ENCODE measurements at regions not wholly inside any gene's neighbourhood (a gene's known extent, or its start where the extent isn't known, plus 50 kb on each side); places are given as distances from the start of the nearest gene placed in this dataset.

DNA sequence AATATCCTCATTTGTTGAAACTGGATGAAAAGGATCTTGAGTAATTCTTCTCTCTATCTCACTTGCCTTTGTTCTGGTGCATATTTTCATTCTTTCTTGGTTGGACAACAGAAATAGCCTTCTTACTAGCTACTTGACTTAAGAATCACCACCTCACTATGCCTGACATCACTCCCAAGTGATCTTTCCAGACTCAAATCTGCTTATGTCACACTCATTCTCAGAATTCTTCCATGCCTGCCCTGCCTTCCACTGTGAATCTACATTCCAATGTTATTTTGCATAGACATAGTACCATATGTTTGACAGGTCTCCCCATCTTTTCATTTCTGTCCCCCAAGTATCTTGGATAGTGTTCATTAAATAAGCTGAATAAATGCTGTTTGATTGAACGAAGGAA is 78.5 kb upstream of the DPYD start:
- ATAC-seq: no peak
- ChIA-PET POLR2A (ENCODE audit: unreplicated experiment) (no interaction called here), CTCF (no interaction called here)
- no peaks in the 10 kb centered on the region for H3F3A ChIP-seq (ENCODE audit: low read length, unreplicated experiment)
- no peak for DNase-seq
- H3K4me3 ChIP-seq (ENCODE audit: low read length): no peak overlapping the region
- H3K36me3 ChIP-seq (ENCODE audit: low read depth, low read length): no peaks in the 10 kb centered on the region
- no peak overlapping the region for H3K27ac ChIP-seq (ENCODE audit: low read length)
- H3K9ac ChIP-seq (ENCODE audit: low read length): no peak overlapping the region
- TF ChIP-seq EZH2phosphoT487 (IDR thresholded peaks at IDR 0.05; ENCODE audit: borderline replicate concordance, low read length): no peak
- no TSS peak for BruUV-seq (replicated peaks)
- H3K4me1 ChIP-seq (ENCODE audit: insufficient read depth, low read length): peaks cover 28% of the 10 kb centered on the region
- no peaks in the 10 kb centered on the region for H3K9me3 ChIP-seq (ENCODE audit: low read length)
- no peaks in the 10 kb centered on the region for H3K9me2 ChIP-seq (replicated peaks; ENCODE audit: low read length)
- H3K79me2 ChIP-seq (ENCODE audit: low read length): no peaks in the 10 kb centered on the region
- H2AFZ ChIP-seq (ENCODE audit: low read length): no peak overlapping the region
- H3K27me3 ChIP-seq (ENCODE audit: low read length): no peaks in the 10 kb centered on the region
- H3K4me2 ChIP-seq (ENCODE audit: low read length): no peak overlapping the region
- H4K20me1 ChIP-seq (ENCODE audit: low read length): no peaks in the 10 kb centered on the region
- intact Hi-C loops (cut with micrococcal nuclease): no loop called here

GRCh38 chr1:97996880-97997279 is 76.0 kb upstream of the DPYD start:
- BruUV-seq (replicated peaks): no TSS peak
- no peaks in the 10 kb centered on the region for H3F3A ChIP-seq (ENCODE audit: low read length, unreplicated experiment)
- intact Hi-C loops (cut with micrococcal nuclease): no loop called here

DNA sequence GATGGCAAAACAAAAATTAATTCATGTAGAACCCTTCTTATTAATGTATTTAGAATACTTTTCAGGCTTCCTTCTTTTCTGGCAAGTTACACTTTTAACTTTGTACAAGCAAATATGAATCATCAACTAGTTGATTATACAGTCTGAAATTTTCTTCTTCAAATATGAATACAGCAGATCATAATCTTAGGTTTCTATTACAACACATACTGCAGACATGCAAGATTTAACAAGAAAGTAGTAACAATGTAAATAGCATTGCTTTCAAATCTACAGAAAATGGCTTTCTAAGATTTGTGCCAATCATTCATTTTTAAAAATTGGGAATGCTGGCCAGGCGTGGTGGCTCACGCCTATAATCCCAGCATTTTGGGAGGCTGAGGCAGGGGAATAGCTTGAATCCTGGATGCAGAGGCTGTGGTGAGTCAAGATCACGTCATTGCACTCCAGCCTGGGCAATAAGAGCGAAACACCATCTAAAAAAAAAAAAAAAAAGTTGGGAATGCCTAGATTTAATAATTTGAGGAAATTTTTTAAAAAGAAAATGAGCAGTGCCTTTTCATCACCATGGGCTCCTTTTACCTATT is 68.4 kb upstream of the DPYD start:
- no peaks in the 10 kb centered on the region for H3F3A ChIP-seq (ENCODE audit: low read length, unreplicated experiment)
- peak overlapping the region; percentile 67 for H3K27ac ChIP-seq (ENCODE audit: low read length)
- 0 out of 2 replicates have a peak overlapping the region, but pooled peaks have one; percentile 2 for H3K9ac ChIP-seq (ENCODE audit: low read length)
- no peaks in the 10 kb centered on the region for H3K9me2 ChIP-seq (replicated peaks; ENCODE audit: low read length)
- peak; percentile 92 for ATAC-seq
- POLR2A ChIA-PET (ENCODE audit: unreplicated experiment): interaction anchor here (0.7 kb wide), 1 partner anchor 165 kb away, joined by 3 read pairs; no protein-coding TSS in a partner anchor
- no peak for TF ChIP-seq CTCF (conservative IDR thresholded peaks at IDR 0.05; ENCODE audit: low read depth, low read length)
- TF ChIP-seq EZH2 (IDR thresholded peaks at IDR 0.05; ENCODE audit: low read length, unreplicated experiment): no peak
- TF ChIP-seq EZH2phosphoT487 (IDR thresholded peaks at IDR 0.05; ENCODE audit: borderline replicate concordance, low read length): no peak
- peak overlapping the region; percentile 70 for H3K4me2 ChIP-seq (ENCODE audit: low read length)
- H3K27me3 ChIP-seq (ENCODE audit: low read length): no peaks in the 10 kb centered on the region
- peak; percentile 70 for DNase-seq
- no TSS peak for BruUV-seq (replicated peaks)
- no peaks in the 10 kb centered on the region for H3K36me3 ChIP-seq (ENCODE audit: low read depth, low read length)
- H2AFZ ChIP-seq (ENCODE audit: low read length): no peak overlapping the region
- no peaks in the 10 kb centered on the region for H4K20me1 ChIP-seq (ENCODE audit: low read length)
- H3K9me3 ChIP-seq (ENCODE audit: low read length): no peaks in the 10 kb centered on the region
- intact Hi-C loops (cut with micrococcal nuclease): loop anchor here (2.0 kb wide), 2 partner anchors 46 to 68 kb away; partner anchors contain the start of gene DPYD
- H3K4me1 ChIP-seq (ENCODE audit: insufficient read depth, low read length): peaks cover 21% of the 10 kb centered on the region
- CTCF ChIA-PET: no interaction called here
- peak overlapping the region; percentile 19; the same call in 1 of the 2 replicates for H3K4me3 ChIP-seq (ENCODE audit: low read length)
- H3K79me2 ChIP-seq (ENCODE audit: low read length): no peaks in the 10 kb centered on the region

More at GRCh38 chr1:97996880-97997279, 76.0 kb upstream of the DPYD start:
- CTCF ChIA-PET: no interaction called here
- DNase-seq: no peak
- H3K4me3 ChIP-seq (ENCODE audit: low read length): no peak overlapping the region
- H3K4me2 ChIP-seq (ENCODE audit: low read length): no peak overlapping the region
- no peak overlapping the region for H3K27ac ChIP-seq (ENCODE audit: low read length)
- ATAC-seq: no peak
- no peak overlapping the region for H2AFZ ChIP-seq (ENCODE audit: low read length)
- no peak overlapping the region for H3K9ac ChIP-seq (ENCODE audit: low read length)
- POLR2A ChIA-PET (ENCODE audit: unreplicated experiment): no interaction called here
- H3K79me2 ChIP-seq (ENCODE audit: low read length): no peaks in the 10 kb centered on the region
- H3K9me2 ChIP-seq (replicated peaks; ENCODE audit: low read length): no peaks in the 10 kb centered on the region
- TF ChIP-seq EZH2phosphoT487 (IDR thresholded peaks at IDR 0.05; ENCODE audit: borderline replicate concordance, low read length) (no peak), EZH2 (IDR thresholded peaks at IDR 0.05; ENCODE audit: low read length, unreplicated experiment) (no peak)
- H3K4me1 ChIP-seq (ENCODE audit: insufficient read depth, low read length): peaks cover 10% of the 10 kb centered on the region; the same call in 1 of the 2 replicates
- H3K36me3 ChIP-seq (ENCODE audit: low read depth, low read length): no peaks in the 10 kb centered on the region
- H4K20me1 ChIP-seq (ENCODE audit: low read length): no peaks in the 10 kb centered on the region
- no peaks in the 10 kb centered on the region for H3K9me3 ChIP-seq (ENCODE audit: low read length)
- H3K27me3 ChIP-seq (ENCODE audit: low read length): no peaks in the 10 kb centered on the region
